Panc1 (cell line): ENCODE measurements at regions not wholly inside any gene's neighbourhood (a gene's known extent, or its start where the extent isn't known, plus 50 kb on each side); places are given as distances from the start of the nearest gene placed in this dataset.

Experiments
- ATAC-seq: fragments of 200-7000 bp; cut with Tn5 transposase; 2 replicates; pipeline ENCODE4 v1.9.1; 2020; ENCODE audit warnings: mild to moderate bottlenecking, moderate library complexity
- BruUV-seq: library from RNA; stranded (reverse); fragments of 400-500 nt; replicated peaks from 2 replicates; lab custom pipeline; 2021; lab: Mats Ljungman, UMichigan
- CTCF ChIA-PET: fragments of 300-600 bp; sonication (Branson Sonifier 250); formaldehyde crosslinking; loops from one replicate; lab custom pipeline; 2022; ENCODE audit warnings: antibody characterized with exemption; lab: Charles Lee
- POLR2A ChIA-PET: fragments of 300-600 bp; sonication (Branson Sonifier 250); formaldehyde crosslinking; loops from one replicate; lab custom pipeline; 2022; ENCODE audit warnings: antibody characterized with exemption; lab: Charles Lee
- DNase-seq: peaks from one replicate; pipeline ENCODE4 v3.0.0-alpha.2; 2010; ENCODE audit warnings: low read depth, low spot score
- H3K27ac ChIP-seq: 2 replicates; pipeline ENCODE4 v1.5.1; 2011; ENCODE audit warnings: mild to moderate bottlenecking, low read length, inconsistent platforms
- H3K27me3 ChIP-seq: fragments of 200-500 bp; sonication (Bioruptor generic); 2 replicates; pipeline ENCODE4 v1.6.0; 2014; ENCODE audit warnings: low read length, inconsistent platforms; ENCODE audit not compliant: control insufficient read depth, insufficient read depth
- H3K36me3 ChIP-seq: fragments of 200-500 bp; sonication (Bioruptor generic); 2 replicates; pipeline ENCODE4 v1.5.1; 2014; ENCODE audit warnings: inconsistent platforms, mild to moderate bottlenecking, low read length, moderate library complexity; ENCODE audit not compliant: control insufficient read depth, insufficient read depth
- H3K4me1 ChIP-seq: 2 replicates; pipeline ENCODE4 v1.5.1; 2011; ENCODE audit warnings: inconsistent platforms, mild to moderate bottlenecking, low read length, moderate library complexity; ENCODE audit not compliant: control insufficient read depth, insufficient read depth
- H3K4me3 ChIP-seq, 2 experiments: 2 replicates each; pipeline ENCODE4 v1.5.1; 2011 to 2012; ENCODE audit warnings: low read depth in 2 of 2, low read length in 2 of 2, mild to moderate bottlenecking in 2 of 2, inconsistent platforms in 1 of 2, moderate library complexity in 1 of 2
- H3K9me3 ChIP-seq: fragments of 200-500 bp; sonication (Bioruptor generic); 2 replicates; pipeline ENCODE4 v1.5.1; 2014; ENCODE audit warnings: low read depth, mild to moderate bottlenecking, inconsistent platforms, low read length, moderate library complexity; ENCODE audit not compliant: control insufficient read depth, insufficient read depth
- CTCF ChIP-seq: fragments of 450-650 bp; IDR thresholded peaks from 2 replicates; pipeline ENCODE4 v1.5.1; 2017; ENCODE audit warnings: mild to moderate bottlenecking
- POLR2AphosphoS5 ChIP-seq: IDR thresholded peaks from 2 replicates; pipeline ENCODE4 v1.6.1; 2012; ENCODE audit warnings: mild to moderate bottlenecking, low read depth, low read length, moderate library complexity
- REST ChIP-seq, 2 experiments: IDR thresholded peaks; 2 replicates each; pipeline ENCODE4 v1.6.1; 2011 to 2012; ENCODE audit warnings: low read depth in 2 of 2, control low read depth in 1 of 2, low read length in 1 of 2, mild to moderate bottlenecking in 1 of 2, moderate library complexity in 1 of 2; ENCODE audit not compliant: insufficient read depth in 1 of 2
- SIN3A ChIP-seq: IDR thresholded peaks from 2 replicates; pipeline ENCODE4 v1.6.1; 2012; ENCODE audit warnings: low read depth, mild to moderate bottlenecking, low read length, moderate library complexity, borderline replicate concordance; ENCODE audit not compliant: insufficient read depth
- TCF7L2 ChIP-seq: IDR thresholded peaks from 2 replicates; pipeline ENCODE4 v1.6.1; 2011; ENCODE audit warnings: mild to moderate bottlenecking, low read depth, low read length, inconsistent platforms
- in situ Hi-C: cut with HindIII; loops from 2 replicates; pipeline ENCODE4 v1.10.0; 2016; ENCODE audit warnings: low sequenced_read_pairs, low pct_unique_long_range_greater_than_20kb
- intact Hi-C: fragments of 100-400 bp; cut with micrococcal nuclease; formaldehyde crosslinking; loops from one replicate; pipeline ENCODE4 v1.10.0; 2022; ENCODE audit not compliant: unreplicated experiment

- DNase-seq (no peak), ATAC-seq (no peak)
- Histone ChIP-seq H3K4me1 (peaks cover 5% of the 10 kb centered on the region; the same call in 1 of the 2 replicates), H3K4me3 (no peak overlapping the region), H3K9me3 (no peaks in the 10 kb centered on the region), H3K27me3 (no peaks in the 10 kb centered on the region), H3K27ac (no peak overlapping the region), H3K36me3 (no peaks in the 10 kb centered on the region)
- BruUV-seq: no TSS peak
- ChIA-PET CTCF (no interaction called here), POLR2A (no interaction called here)
- in situ Hi-C loops: no loop called here
- TF ChIP-seq SIN3A (no peak), POLR2AphosphoS5 (no peak), TCF7L2 (no peak), REST (IDR thresholded peaks at IDR 0.05; ENCODE audit: insufficient read depth in 1 of 2, low read depth in 2 of 2, low read length in 1 of 2) (no peak), CTCF (no peak)
- intact Hi-C loops: no loop called here
Observed at GRCh38 chr20:57797401-57797800, 87.6 kb upstream of the PMEPA1 start.

- Histone ChIP-seq H3K27me3 (no peaks in the 10 kb centered on the region), H3K27ac (no peak overlapping the region), H3K36me3 (no peaks in the 10 kb centered on the region), H3K9me3 (no peaks in the 10 kb centered on the region), H3K4me3 (no peak overlapping the region), H3K4me1 (peaks cover 5% of the 10 kb centered on the region; the same call in 1 of the 2 replicates)
- TF ChIP-seq REST (IDR thresholded peaks at IDR 0.05; ENCODE audit: insufficient read depth in 1 of 2, low read depth in 2 of 2, low read length in 1 of 2): no peak
- no peak for TF ChIP-seq CTCF
- no peak for TF ChIP-seq POLR2AphosphoS5
- TF ChIP-seq TCF7L2: no peak
- no TSS peak for BruUV-seq
- DNase-seq (no peak), ATAC-seq (no peak)
- in situ Hi-C loops (no loop called here), intact Hi-C loops (no loop called here)
- CTCF ChIA-PET: no interaction called here
- POLR2A ChIA-PET: no interaction called here
Observed at GRCh38 chr20:57795977-57796560, 86.3 kb upstream of the PMEPA1 start.
